Neutrophil (primary cell): ENCODE measurements at regions not wholly inside any gene's neighbourhood (a gene's known extent, or its start where the extent isn't known, plus 50 kb on each side); places are given as distances from the start of the nearest gene placed in this dataset.
"Not testable (repeated sequence)": the region's sequence is repeated elsewhere in the genome, so short reads cannot be mapped to it uniquely, and the experiment has no call there.

Source experiments
- H3K27ac ChIP-seq: fragments of 200-600 bp; sonication (generic); 2 replicates; pipeline ENCODE4 v1.5.1; 2016; ENCODE audit warnings: mild to moderate bottlenecking, moderate library complexity
- H3K27me3 ChIP-seq: fragments of 200-600 bp; sonication (generic); 2 replicates; pipeline ENCODE4 v1.6.0; 2016; ENCODE audit warnings: mild to moderate bottlenecking
- H3K36me3 ChIP-seq: fragments of 200-600 bp; sonication (generic); 2 replicates; pipeline ENCODE4 v1.5.1; 2017
- H3K4me1 ChIP-seq, 2 experiments: fragments of 200-600 bp in 1 of 2; sonication (generic) in 1 of 2; 1 replicate in 1 of 2; 2 replicates in 1 of 2; pipeline versions ENCODE4 v1.5.1 to v1.6.1; 2013 to 2016; ENCODE audit warnings: low read depth in 1 of 2, low read length in 1 of 2, mild to moderate bottlenecking in 1 of 2, moderate library complexity in 1 of 2; ENCODE audit not compliant: control insufficient read depth in 1 of 2, insufficient read depth in 1 of 2
- H3K4me3 ChIP-seq, 2 experiments: fragments of 200-600 bp in 1 of 2; sonication (generic) in 1 of 2; 1 replicate in 1 of 2; 2 replicates in 1 of 2; pipeline ENCODE4 v1.5.1; 2013 to 2016; ENCODE audit warnings: low read depth in 1 of 2, low read length in 1 of 2, mild to moderate bottlenecking in 1 of 2, moderate library complexity in 1 of 2
- H3K9me3 ChIP-seq: fragments of 200-600 bp; sonication (generic); 2 replicates; pipeline ENCODE4 v1.5.1; 2016
- TF ChIP-seq, protein P1 (sequence below): fragments of 200-600 bp; sonication (generic); IDR thresholded peaks from 2 replicates; pipeline ENCODE4 v1.5.1; 2016; ENCODE audit warnings: antibody characterized with exemption

DNA sequence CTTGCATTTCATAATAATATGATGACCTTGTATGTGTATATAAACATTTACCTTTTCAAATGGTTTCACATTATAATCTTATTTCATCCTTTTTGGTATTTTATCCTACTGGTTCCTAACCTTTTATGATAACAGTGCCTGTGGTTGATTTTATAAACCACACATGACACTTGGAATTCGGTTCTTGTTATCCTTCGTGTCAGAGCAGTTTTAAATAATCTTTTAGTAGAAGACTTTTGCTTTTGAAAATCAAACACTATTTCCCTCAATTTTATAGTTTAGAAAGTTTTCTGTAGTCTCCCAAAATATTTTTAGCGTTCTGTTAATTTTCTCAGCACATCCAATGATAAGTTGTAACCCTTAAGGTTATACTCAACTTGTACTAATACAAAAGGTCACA lies 676.8 kb downstream of the RAPGEF2 start:
- H3K9me3 ChIP-seq = no peaks in the 10 kb centered on the region
- no peak overlapping the region for H3K27ac ChIP-seq
- no peaks in the 10 kb centered on the region for H3K36me3 ChIP-seq
- TF ChIP-seq, protein P1, sequence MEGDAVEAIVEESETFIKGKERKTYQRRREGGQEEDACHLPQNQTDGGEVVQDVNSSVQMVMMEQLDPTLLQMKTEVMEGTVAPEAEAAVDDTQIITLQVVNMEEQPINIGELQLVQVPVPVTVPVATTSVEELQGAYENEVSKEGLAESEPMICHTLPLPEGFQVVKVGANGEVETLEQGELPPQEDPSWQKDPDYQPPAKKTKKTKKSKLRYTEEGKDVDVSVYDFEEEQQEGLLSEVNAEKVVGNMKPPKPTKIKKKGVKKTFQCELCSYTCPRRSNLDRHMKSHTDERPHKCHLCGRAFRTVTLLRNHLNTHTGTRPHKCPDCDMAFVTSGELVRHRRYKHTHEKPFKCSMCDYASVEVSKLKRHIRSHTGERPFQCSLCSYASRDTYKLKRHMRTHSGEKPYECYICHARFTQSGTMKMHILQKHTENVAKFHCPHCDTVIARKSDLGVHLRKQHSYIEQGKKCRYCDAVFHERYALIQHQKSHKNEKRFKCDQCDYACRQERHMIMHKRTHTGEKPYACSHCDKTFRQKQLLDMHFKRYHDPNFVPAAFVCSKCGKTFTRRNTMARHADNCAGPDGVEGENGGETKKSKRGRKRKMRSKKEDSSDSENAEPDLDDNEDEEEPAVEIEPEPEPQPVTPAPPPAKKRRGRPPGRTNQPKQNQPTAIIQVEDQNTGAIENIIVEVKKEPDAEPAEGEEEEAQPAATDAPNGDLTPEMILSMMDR = no peak
- H3K27me3 ChIP-seq = no peaks in the 10 kb centered on the region
- no peak overlapping the region for H3K4me3 ChIP-seq
- H3K4me1 ChIP-seq = no peaks in the 10 kb centered on the region

DNA sequence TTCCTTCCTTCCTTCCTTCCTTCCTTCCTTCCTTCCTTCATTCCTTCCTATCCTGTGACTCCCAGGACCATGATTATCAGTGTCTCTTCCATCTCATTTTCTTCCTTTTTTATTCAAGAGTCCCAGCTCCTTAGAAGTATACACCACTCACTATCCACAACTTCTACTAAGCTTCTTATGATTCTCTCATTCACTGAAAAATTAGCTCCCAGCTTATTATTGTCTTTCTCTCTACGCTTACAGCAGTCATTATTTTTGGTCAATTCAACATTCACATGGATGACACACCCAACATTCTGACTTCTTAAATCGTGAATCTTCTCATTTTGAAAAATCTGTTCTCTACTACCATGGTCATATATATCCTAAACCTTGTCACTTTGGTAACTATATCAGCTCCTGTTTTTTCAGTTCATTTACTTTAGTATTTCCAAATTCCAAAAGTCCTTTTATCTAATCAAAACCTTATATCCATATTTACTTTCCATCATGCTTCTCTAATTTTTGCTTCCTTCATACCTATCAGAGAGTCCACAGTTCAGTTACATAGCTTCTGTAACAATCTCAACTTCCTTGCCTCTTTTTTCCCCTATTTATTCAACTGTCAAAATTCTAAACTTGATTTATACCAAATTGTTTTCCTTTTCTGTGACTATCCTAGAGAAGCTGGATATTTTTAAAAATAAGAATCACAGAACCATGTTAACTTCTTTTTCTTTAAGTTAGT lies 677.5 kb downstream of the RAPGEF2 start:
- TF ChIP-seq, protein P1 = no peak
- no peaks in the 10 kb centered on the region for H3K9me3 ChIP-seq
- H3K27me3 ChIP-seq = no peaks in the 10 kb centered on the region
- no peak overlapping the region for H3K4me3 ChIP-seq
- no peaks in the 10 kb centered on the region for H3K4me1 ChIP-seq
- H3K27ac ChIP-seq = no peak overlapping the region
- H3K36me3 ChIP-seq = no peaks in the 10 kb centered on the region

- no peak overlapping the region for H3K4me3 ChIP-seq
Measured at GRCh38 chr4:159787901-159788300, 685.0 kb downstream of the RAPGEF2 start.

DNA sequence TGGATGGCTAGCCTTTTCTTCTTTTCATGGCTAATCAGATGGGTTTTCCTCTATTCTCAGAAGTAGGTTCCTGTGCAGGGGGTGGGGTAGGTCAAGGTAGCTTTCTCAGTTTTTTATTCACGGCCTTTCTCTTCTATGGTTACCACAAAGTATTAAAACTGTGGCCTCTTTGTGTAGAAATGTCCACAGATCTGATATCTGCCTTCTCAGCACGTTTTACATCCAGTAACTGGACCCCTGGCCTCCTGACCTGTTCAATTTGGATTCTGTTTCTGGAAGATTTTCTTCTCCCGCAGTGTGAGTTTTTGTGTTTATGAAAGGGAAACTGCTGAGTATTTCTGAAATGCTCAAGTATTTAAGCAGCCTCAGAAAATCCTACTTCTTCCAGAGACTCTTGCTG lies 688.5 kb downstream of the RAPGEF2 start:
- H3K4me3 ChIP-seq = no peak overlapping the region
- no peak overlapping the region for H3K27ac ChIP-seq
- H3K9me3 ChIP-seq = no peaks in the 10 kb centered on the region
- H3K4me1 ChIP-seq = no peaks in the 10 kb centered on the region
- TF ChIP-seq, protein P1 = no peak
- H3K27me3 ChIP-seq = no peaks in the 10 kb centered on the region
- H3K36me3 ChIP-seq = no peaks in the 10 kb centered on the region

More at GRCh38 chr4:159787901-159788300, 685.0 kb downstream of the RAPGEF2 start:
- H3K27ac ChIP-seq = no peak overlapping the region
- H3K27me3 ChIP-seq = no peaks in the 10 kb centered on the region
- TF ChIP-seq, protein P1 = no peak
- H3K36me3 ChIP-seq = no peaks in the 10 kb centered on the region
- no peaks in the 10 kb centered on the region for H3K4me1 ChIP-seq
- no peaks in the 10 kb centered on the region for H3K9me3 ChIP-seq

DNA sequence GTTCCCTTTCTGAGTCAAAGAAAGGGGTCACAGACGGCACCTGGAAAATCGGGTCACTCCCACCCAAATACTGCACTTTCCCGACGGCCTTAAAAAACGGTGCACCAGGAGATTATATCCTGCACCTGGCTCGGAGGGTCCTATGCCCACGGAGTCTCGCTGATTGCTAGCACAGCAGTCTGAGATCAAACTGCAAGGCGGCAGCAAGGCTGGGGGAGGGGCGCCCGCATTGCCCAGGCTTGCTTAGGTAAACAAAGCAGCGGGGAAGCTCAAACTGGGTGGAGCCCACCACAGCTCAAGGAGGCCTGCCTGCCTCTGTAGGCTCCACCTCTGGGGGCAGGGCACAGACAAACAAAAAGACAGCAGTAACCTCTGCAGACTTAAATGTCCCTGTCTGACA lies 701.7 kb downstream of the RAPGEF2 start:
- H3K4me1 ChIP-seq, H3K4me3 ChIP-seq, H3K9me3 ChIP-seq, H3K27me3 ChIP-seq, H3K27ac ChIP-seq, H3K36me3 ChIP-seq: not testable (repeated sequence)

GRCh38 chr4:159823743-159824142 lies 720.9 kb downstream of the RAPGEF2 start:
- H3K36me3 ChIP-seq = no peaks in the 10 kb centered on the region
- H3K9me3 ChIP-seq = no peaks in the 10 kb centered on the region
- no peak overlapping the region for H3K4me3 ChIP-seq
- H3K27ac ChIP-seq = no peak overlapping the region
- TF ChIP-seq, protein P1 = no peak
- no peaks in the 10 kb centered on the region for H3K4me1 ChIP-seq
- H3K27me3 ChIP-seq = no peaks in the 10 kb centered on the region
